ENCODE measurements at regions not wholly inside any gene's neighbourhood (a gene's known extent, or its start where the extent isn't known, plus 50 kb on each side); places are given as distances from the start of the nearest gene placed in this dataset.

- no peak for TF ChIP-seq CTCF (IDR thresholded peaks at IDR 0.05)
- no peak for TF ChIP-seq EP300 (IDR thresholded peaks at IDR 0.05)
- TF ChIP-seq POLR2A (IDR thresholded peaks at IDR 0.05), result no peak
- no peak for TF ChIP-seq POLR2AphosphoS5 (IDR thresholded peaks at IDR 0.05)
These were observed 661.7 kb upstream of the NRXN1 start for GRCh38 chr2:51693640-51694039.
